Ovary (tissue), 7 donors: ENCODE measurements at regions not wholly inside any gene's neighbourhood (a gene's known extent, or its start where the extent isn't known, plus 50 kb on each side); places are given as distances from the start of the nearest gene placed in this dataset.

Experiments used
- DNase-seq, 5 donors: peaks; one replicate each; pipeline ENCODE4 v3.0.0-alpha.2; 2019 to 2020
- H3K27ac ChIP-seq, 2 donors: fragments of 200-600 bp; one replicate each; pipeline versions ENCODE4 v1.5.1 to v1.8.0; 2019 to 2022
- H3K27me3 ChIP-seq: fragments of 200-600 bp; one replicate; pipeline ENCODE4 v1.8.0; 2022
- H3K36me3 ChIP-seq: fragments of 200-600 bp; sonication (generic); one replicate; pipeline ENCODE4 v1.5.1; 2019
- H3K4me1 ChIP-seq: one replicate; pipeline ENCODE4 v1.8.1; 2013; ENCODE audit warnings: mild to moderate bottlenecking, moderate library complexity; ENCODE audit not compliant: insufficient read depth
- H3K4me3 ChIP-seq: fragments of 200-600 bp; sonication (generic); one replicate; pipeline ENCODE4 v1.5.1; 2017
- H3K9me3 ChIP-seq, 2 donors: fragments of 200-600 bp in 1 of 2; sonication (generic) in 1 of 2; one replicate each; pipeline versions ENCODE4 v1.5.1 to v1.8.1; 2013 to 2019; ENCODE audit warnings: mild to moderate bottlenecking in 1 of 2, moderate library complexity in 1 of 2
- EP300 ChIP-seq: sonication (generic); formaldehyde crosslinking; IDR thresholded peaks from one replicate; pipeline ENCODE4 v1.6.1; 2017; ENCODE audit warnings: antibody characterized with exemption
- POLR2A ChIP-seq: fragments of 450-650 bp; IDR thresholded peaks from one replicate; pipeline ENCODE4 v1.6.1; 2017; ENCODE audit warnings: antibody characterized with exemption, mild to moderate bottlenecking, moderate library complexity
- WGBS, 3 donors: extraction: QIAGEN DNeasy Blood & Tissue Kit in 1 of 3; methylation state at CpG; one replicate each; pipeline versions ENCODE4 v1.1.5 to v1.1.7; 2013 to 2017; 5-methylcytosine and 5-hydroxymethylcytosine counted together
- intact Hi-C, 4 donors: fragments of 100-400 bp; cut with DNase I; formaldehyde crosslinking; loops; one replicate each; pipeline versions ENCODE4 v1.11.0 to v1.15.1; 2022 to 2023
- TF ChIP-seq, protein P1 (sequence below), 3 donors: fragments of 450-650 bp in 2 of 3; fragments of 200-600 bp in 1 of 3; IDR thresholded peaks; one replicate each; pipeline versions ENCODE4 v1.5.1 to v1.8.0; 2016 to 2022; ENCODE audit warnings: antibody characterized with exemption in 3 of 3, mild to moderate bottlenecking in 1 of 3
- donor health status: DM: no; HTN: no; CAD: no; lungs with moderate emphysema.
- donor health status: DM: no; HTN: no; CAD: no.
- donor health status: Bipolar disorder and iron deficiency.
- donor health status: DM: no; HTN: no; CAD: no.
- donor health status: DM: yes; HTN: yes; CAD: no.

DNA sequence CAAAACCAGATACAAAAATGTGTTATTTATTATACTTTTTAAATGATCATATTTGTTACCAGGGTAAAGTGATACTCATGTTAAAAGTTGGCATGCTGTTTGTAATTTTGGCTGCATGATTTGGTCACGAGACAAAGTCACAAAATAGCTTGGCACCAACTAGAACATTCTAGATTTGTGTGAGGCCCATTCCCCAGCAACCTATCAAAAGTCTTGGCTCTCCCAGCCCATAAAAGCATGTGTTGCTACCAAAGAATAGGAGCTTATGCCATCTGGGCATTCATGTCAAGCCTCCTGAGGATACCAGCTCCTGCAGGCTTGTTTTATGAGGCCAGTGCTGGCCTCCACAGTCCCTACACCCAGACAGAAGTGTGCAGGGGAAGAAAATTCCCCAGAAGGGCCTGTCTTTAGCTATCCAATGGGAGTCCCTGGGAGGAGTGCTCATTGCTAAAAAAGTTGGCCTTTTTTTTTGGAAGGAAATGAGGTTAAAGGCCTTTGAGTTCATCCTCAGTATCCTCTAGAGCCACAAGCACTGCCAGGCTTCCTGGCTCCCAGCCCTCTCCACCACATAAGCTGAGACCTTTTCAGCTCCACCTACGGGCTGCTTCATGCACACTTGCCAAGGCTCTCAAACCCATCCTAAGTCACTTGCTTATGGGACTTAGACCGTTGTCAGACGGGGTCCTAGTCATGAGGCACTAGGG lies 211.9 kb upstream of the EOLA2 start:
- H3K4me3 ChIP-seq = no peak overlapping the region
- H3K4me1 ChIP-seq = no peaks in the 10 kb centered on the region
- DNase-seq = no peak
- H3K36me3 ChIP-seq = no peaks in the 10 kb centered on the region
- H3K9me3 ChIP-seq = no peaks in the 10 kb centered on the region
- TF ChIP-seq POLR2A (no peak), EP300 (no peak)
- TF ChIP-seq, protein P1, sequence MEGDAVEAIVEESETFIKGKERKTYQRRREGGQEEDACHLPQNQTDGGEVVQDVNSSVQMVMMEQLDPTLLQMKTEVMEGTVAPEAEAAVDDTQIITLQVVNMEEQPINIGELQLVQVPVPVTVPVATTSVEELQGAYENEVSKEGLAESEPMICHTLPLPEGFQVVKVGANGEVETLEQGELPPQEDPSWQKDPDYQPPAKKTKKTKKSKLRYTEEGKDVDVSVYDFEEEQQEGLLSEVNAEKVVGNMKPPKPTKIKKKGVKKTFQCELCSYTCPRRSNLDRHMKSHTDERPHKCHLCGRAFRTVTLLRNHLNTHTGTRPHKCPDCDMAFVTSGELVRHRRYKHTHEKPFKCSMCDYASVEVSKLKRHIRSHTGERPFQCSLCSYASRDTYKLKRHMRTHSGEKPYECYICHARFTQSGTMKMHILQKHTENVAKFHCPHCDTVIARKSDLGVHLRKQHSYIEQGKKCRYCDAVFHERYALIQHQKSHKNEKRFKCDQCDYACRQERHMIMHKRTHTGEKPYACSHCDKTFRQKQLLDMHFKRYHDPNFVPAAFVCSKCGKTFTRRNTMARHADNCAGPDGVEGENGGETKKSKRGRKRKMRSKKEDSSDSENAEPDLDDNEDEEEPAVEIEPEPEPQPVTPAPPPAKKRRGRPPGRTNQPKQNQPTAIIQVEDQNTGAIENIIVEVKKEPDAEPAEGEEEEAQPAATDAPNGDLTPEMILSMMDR (IDR thresholded peaks at IDR 0.05) = no peak
- intact Hi-C loops = no loop called here
- H3K27ac ChIP-seq = no peak overlapping the region
- H3K27me3 ChIP-seq = no peaks in the 10 kb centered on the region
- WGBS, 3 donors = 59 to 69% (median 62%) methylated on average over 4 of the region's 4 CpGs

DNA sequence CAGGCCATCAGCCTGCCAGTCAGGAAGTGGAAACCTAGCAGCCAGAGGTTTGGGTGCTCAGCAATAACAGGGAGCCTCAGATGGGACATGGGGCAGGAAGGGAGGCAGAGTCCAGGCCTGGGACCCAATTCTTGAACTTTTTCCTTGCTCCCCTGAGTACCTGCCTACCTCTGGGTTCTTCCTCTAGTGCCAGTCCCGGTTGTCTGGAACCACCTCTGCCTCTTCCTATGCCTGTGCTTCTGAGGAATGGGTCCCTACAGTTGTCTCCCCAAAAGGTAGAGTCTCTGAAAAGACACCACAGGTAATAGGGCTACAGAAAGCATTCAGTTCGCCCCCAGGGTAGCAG lies 212.4 kb upstream of the MAMLD1 start:
- 61 to 69% (median 68%) methylated on average over 2 of the region's 2 CpGs for WGBS, 3 donors
- no peak for TF ChIP-seq EP300
- no peak for TF ChIP-seq POLR2A
- TF ChIP-seq, protein P1 (IDR thresholded peaks at IDR 0.05) = no peak
- intact Hi-C loops = no loop called here

DNA sequence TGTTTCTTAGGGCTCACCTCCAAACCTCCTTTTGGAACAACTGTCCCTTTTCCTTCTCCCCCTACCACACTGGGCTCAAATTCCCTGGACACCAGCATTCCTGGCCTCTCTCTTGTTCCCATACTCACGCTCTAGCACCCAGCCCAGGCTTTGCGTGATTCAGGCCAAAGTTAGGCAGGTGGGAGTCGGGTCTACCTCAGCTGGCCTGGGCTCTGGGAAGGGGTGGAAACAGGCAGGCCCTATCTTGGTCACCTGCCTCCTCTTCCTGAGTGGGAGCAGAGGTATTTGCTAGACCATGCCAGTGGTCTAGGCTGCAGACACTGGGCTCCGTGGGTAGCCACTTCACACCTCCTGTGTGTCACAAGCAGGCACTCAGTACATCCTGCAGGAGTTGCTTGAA lies 211.1 kb upstream of the MAMLD1 start:
- no peak overlapping the region for H3K27ac ChIP-seq
- H3K27me3 ChIP-seq = no peaks in the 10 kb centered on the region
- intact Hi-C loops = no loop called here
- no peak overlapping the region for H3K4me3 ChIP-seq
- DNase-seq = no peak
- no peaks in the 10 kb centered on the region for H3K4me1 ChIP-seq
- TF ChIP-seq, protein P1 (IDR thresholded peaks at IDR 0.05) = no peak
- TF ChIP-seq POLR2A (no peak), EP300 (no peak)
- H3K9me3 ChIP-seq = no peaks in the 10 kb centered on the region
- no peaks in the 10 kb centered on the region for H3K36me3 ChIP-seq
- 66 to 79% (median 70%) methylated on average over 4 of the region's 4 CpGs for WGBS, 3 donors

More for the DNA sequence above, 212.4 kb upstream of the MAMLD1 start:
- no peak overlapping the region for H3K4me3 ChIP-seq
- H3K4me1 ChIP-seq = no peaks in the 10 kb centered on the region
- H3K27ac ChIP-seq = no peak overlapping the region
- no peaks in the 10 kb centered on the region for H3K27me3 ChIP-seq
- no peak for DNase-seq
- H3K36me3 ChIP-seq = no peaks in the 10 kb centered on the region
- H3K9me3 ChIP-seq = no peaks in the 10 kb centered on the region

DNA sequence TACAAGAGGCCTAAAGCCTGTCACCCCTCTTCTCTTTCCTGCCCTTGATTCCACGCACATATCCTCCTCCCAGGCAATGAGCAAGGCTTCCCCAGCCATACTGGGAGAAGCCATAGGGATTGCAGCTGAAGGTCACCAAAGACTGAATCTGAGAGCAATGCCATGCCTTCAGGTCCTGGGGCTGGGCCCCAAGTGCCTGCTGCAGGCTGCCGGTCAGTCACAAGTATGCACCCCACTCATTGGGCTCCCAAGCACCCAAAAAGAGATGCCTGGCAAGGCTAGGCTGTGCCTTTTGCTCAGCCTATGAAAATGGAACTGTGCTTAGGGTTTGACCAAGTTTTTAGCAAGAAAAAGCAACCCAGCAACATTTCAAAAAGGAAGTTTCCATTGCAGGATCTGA lies 210.6 kb upstream of the MAMLD1 start:
- Histone ChIP-seq H3K4me3 (no peak overlapping the region), H3K27ac (no peak overlapping the region), H3K4me1 (no peaks in the 10 kb centered on the region), H3K36me3 (no peaks in the 10 kb centered on the region), H3K9me3 (no peaks in the 10 kb centered on the region), H3K27me3 (no peaks in the 10 kb centered on the region)
- intact Hi-C loops = no loop called here
- no peak for DNase-seq
- 75 to 100% (median 88%) methylated on average over 2 of the region's 2 CpGs for WGBS, 3 donors
- no peak for TF ChIP-seq EP300
- TF ChIP-seq POLR2A = no peak
- TF ChIP-seq, protein P1 (IDR thresholded peaks at IDR 0.05) = no peak
